Left ventricle myocardium inferior (tissue), 1 donor: ENCODE measurements at regions not wholly inside any gene's neighbourhood (a gene's known extent, or its start where the extent isn't known, plus 50 kb on each side); places are given as distances from the start of the nearest gene placed in this dataset.

Source experiments
- DNase-seq: peaks from one replicate; pipeline ENCODE4 v3.0.0-alpha.2; 2020
- H3K27ac ChIP-seq: fragments of 200-600 bp; replicated peaks from 2 replicates; pipeline ENCODE4 v1.8.0; 2021
- H3K27me3 ChIP-seq: fragments of 200-600 bp; 2 replicates; pipeline ENCODE4 v1.8.0; 2021; ENCODE audit warnings: low read depth
- H3K36me3 ChIP-seq: fragments of 200-600 bp; 2 replicates; pipeline ENCODE4 v1.8.0; 2021
- H3K4me1 ChIP-seq: fragments of 200-600 bp; 2 replicates; pipeline ENCODE4 v1.8.0; 2021
- H3K4me3 ChIP-seq: fragments of 200-600 bp; 2 replicates; pipeline ENCODE4 v1.8.0; 2021; ENCODE audit warnings: mild to moderate bottlenecking, moderate library complexity
- H3K9me3 ChIP-seq: fragments of 200-600 bp; replicated peaks from 2 replicates; pipeline ENCODE4 v1.8.0; 2021
- intact Hi-C: fragments of 100-400 bp; cut with micrococcal nuclease; formaldehyde crosslinking; loops from one replicate; pipeline ENCODE4 v1.11.0; 2022
- TF ChIP-seq, protein P1 (sequence below): fragments of 200-600 bp; IDR thresholded peaks from 2 replicates; pipeline ENCODE4 v1.8.0; 2021; ENCODE audit warnings: antibody characterized with exemption, mild to moderate bottlenecking, borderline replicate concordance
- donor health status: DM: no; HTN: yes; CAD: no; lungs with severe emphysema.

GRCh38 chr2:166610180-166610912 lies 116.3 kb upstream of the SCN7A start:
- Histone ChIP-seq H3K27ac (no peak overlapping the region), H3K4me1 (no peaks in the 10 kb centered on the region), H3K4me3 (peak overlapping the region; percentile 19), H3K27me3 (peaks cover 3% of the 10 kb centered on the region), H3K36me3 (no peaks in the 10 kb centered on the region), H3K9me3 (no peaks in the 10 kb centered on the region)
- TF ChIP-seq, protein P1, sequence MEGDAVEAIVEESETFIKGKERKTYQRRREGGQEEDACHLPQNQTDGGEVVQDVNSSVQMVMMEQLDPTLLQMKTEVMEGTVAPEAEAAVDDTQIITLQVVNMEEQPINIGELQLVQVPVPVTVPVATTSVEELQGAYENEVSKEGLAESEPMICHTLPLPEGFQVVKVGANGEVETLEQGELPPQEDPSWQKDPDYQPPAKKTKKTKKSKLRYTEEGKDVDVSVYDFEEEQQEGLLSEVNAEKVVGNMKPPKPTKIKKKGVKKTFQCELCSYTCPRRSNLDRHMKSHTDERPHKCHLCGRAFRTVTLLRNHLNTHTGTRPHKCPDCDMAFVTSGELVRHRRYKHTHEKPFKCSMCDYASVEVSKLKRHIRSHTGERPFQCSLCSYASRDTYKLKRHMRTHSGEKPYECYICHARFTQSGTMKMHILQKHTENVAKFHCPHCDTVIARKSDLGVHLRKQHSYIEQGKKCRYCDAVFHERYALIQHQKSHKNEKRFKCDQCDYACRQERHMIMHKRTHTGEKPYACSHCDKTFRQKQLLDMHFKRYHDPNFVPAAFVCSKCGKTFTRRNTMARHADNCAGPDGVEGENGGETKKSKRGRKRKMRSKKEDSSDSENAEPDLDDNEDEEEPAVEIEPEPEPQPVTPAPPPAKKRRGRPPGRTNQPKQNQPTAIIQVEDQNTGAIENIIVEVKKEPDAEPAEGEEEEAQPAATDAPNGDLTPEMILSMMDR, result no peak
- intact Hi-C loops, result no loop called here
- no peak for DNase-seq

- intact Hi-C loops, result no loop called here
- TF ChIP-seq, protein P1, result no peak
- DNase-seq, result no peak
Observed at GRCh38 chr2:166609183-166609959, 115.3 kb upstream of the SCN7A start.

DNA sequence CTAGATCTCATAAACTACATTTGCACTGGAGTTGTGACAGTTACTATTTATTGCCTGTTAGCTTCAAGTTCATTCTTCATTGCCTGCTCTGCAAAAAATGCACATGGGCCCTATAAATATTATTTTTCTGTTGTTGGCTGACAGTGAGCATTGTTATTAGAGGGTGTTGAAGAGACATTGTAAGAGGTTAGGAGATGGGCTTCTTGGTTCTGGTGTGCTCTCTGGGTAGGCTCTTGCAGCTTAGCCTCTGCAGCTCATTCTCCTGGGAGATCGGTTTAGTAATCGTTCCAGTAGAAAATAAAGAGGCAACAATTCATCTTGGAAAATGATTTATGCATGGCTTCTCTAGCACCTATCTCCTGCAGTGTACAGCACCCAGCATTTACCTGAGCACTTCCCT lies 113.8 kb upstream of the SCN7A start:
- TF ChIP-seq, protein P1, result no peak
- Histone ChIP-seq H3K4me1 (no peaks in the 10 kb centered on the region), H3K27me3 (peaks cover 3% of the 10 kb centered on the region), H3K4me3 (no peak overlapping the region), H3K9me3 (no peaks in the 10 kb centered on the region), H3K27ac (no peak overlapping the region), H3K36me3 (no peaks in the 10 kb centered on the region)
- intact Hi-C loops, result no loop called here
- DNase-seq, result no peak

More at GRCh38 chr2:166609183-166609959, 115.3 kb upstream of the SCN7A start:
- peaks cover 3% of the 10 kb centered on the region for H3K27me3 ChIP-seq
- H3K36me3 ChIP-seq, result no peaks in the 10 kb centered on the region
- no peaks in the 10 kb centered on the region for H3K4me1 ChIP-seq
- no peak overlapping the region for H3K27ac ChIP-seq
- H3K9me3 ChIP-seq, result no peaks in the 10 kb centered on the region
- H3K4me3 ChIP-seq, result no peak overlapping the region

DNA sequence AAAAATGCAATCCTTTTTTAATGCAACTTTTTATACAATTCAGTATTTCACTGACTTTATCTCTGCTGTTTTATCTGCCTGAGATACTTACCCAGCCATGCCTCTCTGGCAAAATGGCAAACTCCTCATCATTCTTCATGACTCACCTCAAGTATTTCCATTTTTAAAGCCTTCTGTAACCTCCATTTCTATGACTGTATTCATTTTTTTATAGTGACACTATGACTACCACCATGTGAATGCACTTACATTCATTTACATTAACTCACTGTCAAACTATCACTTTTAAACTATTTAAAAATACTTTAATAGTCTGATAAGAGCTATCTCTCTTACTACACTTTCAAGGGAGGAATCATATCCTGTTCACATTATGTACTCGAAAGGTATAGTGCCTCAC lies 99.4 kb upstream of the SCN7A start:
- intact Hi-C loops, result no loop called here
- H3K4me3 ChIP-seq, result no peak overlapping the region
- peaks cover 13% of the 10 kb centered on the region for H3K9me3 ChIP-seq
- H3K27ac ChIP-seq, result no peak overlapping the region
- H3K36me3 ChIP-seq, result no peaks in the 10 kb centered on the region
- DNase-seq, result no peak
- H3K27me3 ChIP-seq, result no peaks in the 10 kb centered on the region
- TF ChIP-seq, protein P1, result no peak
- H3K4me1 ChIP-seq, result no peaks in the 10 kb centered on the region

GRCh38 chr2:166592750-166593149 lies 98.7 kb upstream of the SCN7A start:
- H3K27me3 ChIP-seq, result no peaks in the 10 kb centered on the region
- peaks cover 7% of the 10 kb centered on the region for H3K9me3 ChIP-seq
- H3K36me3 ChIP-seq, result no peaks in the 10 kb centered on the region
- H3K4me3 ChIP-seq, result no peak overlapping the region
- intact Hi-C loops, result no loop called here
- no peak for DNase-seq
- no peaks in the 10 kb centered on the region for H3K4me1 ChIP-seq
- no peak overlapping the region for H3K27ac ChIP-seq
- TF ChIP-seq, protein P1, result no peak
